MCF 10A (cell line): ENCODE measurements at regions not wholly inside any gene's neighbourhood (a gene's known extent, or its start where the extent isn't known, plus 50 kb on each side); places are given as distances from the start of the nearest gene placed in this dataset.
A peak's percentile ranks its signal among the peaks of the same experiment; 100 is the strongest.

Source experiments
- BruUV-seq: library from RNA; stranded (reverse); fragments of 400-500 nt; replicated peaks from 2 replicates; lab custom pipeline; 2021; lab: Mats Ljungman, UMichigan
- CTCF ChIA-PET: fragments of 300-600 bp; sonication (Branson Sonifier 250); formaldehyde crosslinking; extraction: SDS; loops from one replicate; lab custom pipeline; 2021; ENCODE audit warnings: antibody characterized with exemption, inconsistent platforms; lab: Yijun Ruan, JAX
- POLR2A ChIA-PET: fragments of 300-600, 350-650 bp; sonication (Branson Sonifier 250); formaldehyde crosslinking; extraction: SDS; loops from one replicate; lab custom pipeline; 2020; ENCODE audit warnings: antibody characterized with exemption, inconsistent platforms; lab: Yijun Ruan, JAX
- DNase-seq: peaks from one replicate; pipeline ENCODE4 v3.0.0-alpha.2; 2018; ENCODE audit not compliant: unreplicated experiment
- H3K27ac Mint-ChIP-seq: one replicate; pipeline ENCODE4 v1.8.0; 2022; ENCODE audit warnings: mild to moderate bottlenecking, low read depth, mixed read lengths; ENCODE audit not compliant: unreplicated experiment
- H3K27me3 Mint-ChIP-seq: one replicate; pipeline ENCODE4 v1.8.0; 2022; ENCODE audit warnings: mixed read lengths; ENCODE audit not compliant: insufficient read depth, unreplicated experiment
- H3K36me3 Mint-ChIP-seq: one replicate; pipeline ENCODE4 v1.8.0; 2022; ENCODE audit warnings: mild to moderate bottlenecking, moderate library complexity, mixed read lengths; ENCODE audit not compliant: insufficient read depth, unreplicated experiment
- H3K4me1 Mint-ChIP-seq: one replicate; pipeline ENCODE4 v1.8.0; 2022; ENCODE audit warnings: mixed read lengths; ENCODE audit not compliant: insufficient read depth, unreplicated experiment
- H3K4me3 Mint-ChIP-seq: one replicate; pipeline ENCODE4 v1.8.0; 2022; ENCODE audit warnings: mild to moderate bottlenecking, moderate library complexity, mixed read lengths; ENCODE audit not compliant: unreplicated experiment
- H3K9me3 Mint-ChIP-seq: one replicate; pipeline ENCODE4 v1.8.0; 2022; ENCODE audit warnings: mixed read lengths; ENCODE audit not compliant: unreplicated experiment
- intact Hi-C: fragments of 100-400 bp; cut with micrococcal nuclease; formaldehyde crosslinking; loops from 2 replicates; pipeline ENCODE4 v1.14.1; 2022
- TF ChIP-seq, protein P1 (sequence below): fragments of 200-600 bp; IDR thresholded peaks from one replicate; pipeline ENCODE4 v1.8.0; 2022; ENCODE audit warnings: antibody characterized with exemption, mild to moderate bottlenecking; ENCODE audit not compliant: unreplicated experiment

DNA sequence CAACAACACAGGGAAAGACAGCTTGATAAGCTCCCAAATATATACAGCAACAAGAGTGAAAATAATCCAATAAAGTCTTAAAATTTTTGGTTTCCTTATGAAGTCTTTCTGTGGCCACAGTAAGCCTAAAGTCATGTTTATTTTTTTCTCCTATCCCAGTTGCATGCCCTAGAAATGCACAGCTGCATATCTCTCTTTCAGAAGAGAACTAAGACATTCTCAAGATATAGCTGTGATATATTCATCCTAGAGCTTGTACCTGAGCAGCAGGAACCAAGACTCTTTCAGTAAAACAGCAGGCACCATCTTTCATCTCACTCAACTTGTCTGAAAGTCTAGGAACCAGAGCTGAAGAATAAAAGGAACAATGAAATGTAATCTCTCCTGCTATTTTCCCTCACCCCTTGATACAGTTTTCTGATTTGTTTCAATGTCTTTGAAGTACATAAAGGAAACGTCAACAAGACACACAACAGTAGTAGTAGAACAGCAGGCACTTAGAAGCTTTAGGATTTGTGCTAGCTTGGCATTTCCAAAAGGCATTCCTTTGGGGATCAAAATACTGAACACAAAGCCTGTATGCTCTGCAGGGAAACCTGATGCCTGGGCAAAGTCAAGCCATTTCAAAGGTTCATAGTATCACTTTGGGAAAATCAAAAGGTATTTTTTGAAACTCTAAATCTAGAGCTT lies 536.8 kb downstream of the PYDC2 start:
- H3K36me3 Mint-ChIP-seq: no peaks in the 10 kb centered on the region
- intact Hi-C loops: no loop called here
- H3K9me3 Mint-ChIP-seq: peaks cover 21% of the 10 kb centered on the region
- H3K4me3 Mint-ChIP-seq: no peak overlapping the region
- H3K27me3 Mint-ChIP-seq: no peaks in the 10 kb centered on the region
- POLR2A ChIA-PET: interaction anchor here (0.5 to 1.2 kb wide), 2 partner anchors 25 to 784 kb away, joined by 3 read pairs; no protein-coding TSS in a partner anchor
- CTCF ChIA-PET: interaction anchor here (0.9 kb wide), 1 partner anchor 581 kb away, joined by 5 read pairs; no protein-coding TSS in a partner anchor
- no peak for DNase-seq
- no peaks in the 10 kb centered on the region for H3K4me1 Mint-ChIP-seq
- no TSS peak for BruUV-seq
- TF ChIP-seq, protein P1, sequence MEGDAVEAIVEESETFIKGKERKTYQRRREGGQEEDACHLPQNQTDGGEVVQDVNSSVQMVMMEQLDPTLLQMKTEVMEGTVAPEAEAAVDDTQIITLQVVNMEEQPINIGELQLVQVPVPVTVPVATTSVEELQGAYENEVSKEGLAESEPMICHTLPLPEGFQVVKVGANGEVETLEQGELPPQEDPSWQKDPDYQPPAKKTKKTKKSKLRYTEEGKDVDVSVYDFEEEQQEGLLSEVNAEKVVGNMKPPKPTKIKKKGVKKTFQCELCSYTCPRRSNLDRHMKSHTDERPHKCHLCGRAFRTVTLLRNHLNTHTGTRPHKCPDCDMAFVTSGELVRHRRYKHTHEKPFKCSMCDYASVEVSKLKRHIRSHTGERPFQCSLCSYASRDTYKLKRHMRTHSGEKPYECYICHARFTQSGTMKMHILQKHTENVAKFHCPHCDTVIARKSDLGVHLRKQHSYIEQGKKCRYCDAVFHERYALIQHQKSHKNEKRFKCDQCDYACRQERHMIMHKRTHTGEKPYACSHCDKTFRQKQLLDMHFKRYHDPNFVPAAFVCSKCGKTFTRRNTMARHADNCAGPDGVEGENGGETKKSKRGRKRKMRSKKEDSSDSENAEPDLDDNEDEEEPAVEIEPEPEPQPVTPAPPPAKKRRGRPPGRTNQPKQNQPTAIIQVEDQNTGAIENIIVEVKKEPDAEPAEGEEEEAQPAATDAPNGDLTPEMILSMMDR: no peak
- H3K27ac Mint-ChIP-seq: no peak overlapping the region

DNA sequence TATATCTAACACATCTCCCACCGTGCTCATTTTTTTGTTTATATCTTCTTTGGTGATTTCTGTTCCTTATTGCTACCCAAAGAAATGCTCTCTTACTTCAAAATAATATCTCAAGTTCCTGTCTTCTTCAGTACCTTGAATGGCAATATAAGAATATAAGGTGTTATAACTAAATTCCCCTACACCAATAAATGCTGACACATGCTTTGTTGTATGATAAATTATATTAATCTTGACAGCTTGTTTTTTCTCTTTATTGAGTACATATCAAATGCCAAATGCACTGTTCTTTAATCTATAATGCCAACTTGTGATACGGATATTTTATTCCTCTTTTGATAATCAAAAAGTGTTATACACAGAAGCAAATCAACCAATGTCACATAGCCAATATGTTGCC lies 540.3 kb downstream of the PYDC2 start:
- intact Hi-C loops: no loop called here
- no TSS peak for BruUV-seq
- H3K27ac Mint-ChIP-seq: no peak overlapping the region
- POLR2A ChIA-PET: no interaction called here
- no peaks in the 10 kb centered on the region for H3K36me3 Mint-ChIP-seq
- no peak overlapping the region for H3K4me3 Mint-ChIP-seq
- H3K9me3 Mint-ChIP-seq: no peaks in the 10 kb centered on the region
- CTCF ChIA-PET: interaction anchor here (0.6 to 1.1 kb wide), 2 partner anchors 10 to 681 kb away, joined by 3 read pairs; no protein-coding TSS in a partner anchor
- TF ChIP-seq, protein P1: no peak
- DNase-seq: no peak
- peaks cover 6% of the 10 kb centered on the region for H3K4me1 Mint-ChIP-seq
- no peaks in the 10 kb centered on the region for H3K27me3 Mint-ChIP-seq

DNA sequence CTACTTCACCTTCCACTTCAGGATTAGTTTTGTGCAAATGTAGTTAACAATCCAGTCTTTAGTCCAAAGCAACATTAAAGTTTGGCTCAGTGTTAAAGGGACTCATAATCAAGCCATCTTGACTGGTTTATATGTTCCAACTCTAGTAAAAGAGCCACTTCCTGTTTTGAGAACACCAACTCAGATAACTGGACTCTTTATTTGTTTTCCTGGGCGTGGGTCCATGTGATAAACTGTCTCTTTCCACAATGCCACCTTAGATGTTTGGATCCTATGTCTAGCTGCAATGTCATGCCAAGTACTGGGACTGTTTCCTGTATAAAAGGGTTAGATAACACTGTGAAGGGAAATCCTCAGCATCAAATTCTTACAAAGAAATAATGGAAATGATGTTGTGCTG lies 545.0 kb downstream of the PYDC2 start:
- POLR2A ChIA-PET: no interaction called here
- no peak for DNase-seq
- TF ChIP-seq, protein P1: no peak
- H3K4me3 Mint-ChIP-seq: no peak overlapping the region
- no peaks in the 10 kb centered on the region for H3K27me3 Mint-ChIP-seq
- no peaks in the 10 kb centered on the region for H3K9me3 Mint-ChIP-seq
- BruUV-seq: no TSS peak
- CTCF ChIA-PET: interaction anchor here (0.6 kb wide), 1 partner anchor 41 kb away, joined by 3 read pairs; no protein-coding TSS in a partner anchor
- H3K27ac Mint-ChIP-seq: peak overlapping the region; percentile 35
- no peaks in the 10 kb centered on the region for H3K36me3 Mint-ChIP-seq
- H3K4me1 Mint-ChIP-seq: peaks cover 7% of the 10 kb centered on the region
- intact Hi-C loops: no loop called here

DNA sequence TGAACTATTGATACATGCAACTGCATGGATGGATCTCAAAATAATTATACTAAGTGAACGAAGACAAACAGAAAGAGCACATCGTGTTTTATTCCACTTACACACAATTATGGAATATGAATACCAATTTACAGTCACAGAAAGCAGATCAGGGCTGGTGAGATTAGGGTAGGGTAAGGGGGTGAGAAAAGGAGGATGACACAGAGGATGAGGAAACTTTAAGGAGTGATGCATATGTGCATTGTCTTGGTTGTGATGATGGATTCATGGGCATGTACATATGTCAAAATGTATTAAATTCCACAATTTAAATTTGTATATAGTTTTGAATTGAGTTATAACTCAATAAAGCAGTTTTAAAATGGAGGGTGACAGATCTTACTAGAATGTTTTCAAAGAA lies 548.9 kb downstream of the PYDC2 start:
- Mint-ChIP-seq H3K4me3 (no peak overlapping the region), H3K36me3 (no peaks in the 10 kb centered on the region), H3K27me3 (no peaks in the 10 kb centered on the region), H3K9me3 (peaks cover 9% of the 10 kb centered on the region), H3K4me1 (peaks cover 20% of the 10 kb centered on the region), H3K27ac (no peak overlapping the region)
- BruUV-seq: no TSS peak
- ChIA-PET POLR2A (interaction anchor here (0.6 to 1.2 kb wide), 2 partner anchors 12 to 21 kb away, joined by 3 read pairs; no protein-coding TSS in a partner anchor), CTCF (no interaction called here)
- intact Hi-C loops: no loop called here
- TF ChIP-seq, protein P1: no peak
- no peak for DNase-seq
